Uterus (tissue), 3 donors: ENCODE measurements at regions not wholly inside any gene's neighbourhood (a gene's known extent, or its start where the extent isn't known, plus 50 kb on each side); places are given as distances from the start of the nearest gene placed in this dataset.
A peak's percentile ranks its signal among the peaks of the same experiment; 100 is the strongest.

Source experiments
- DNase-seq, 2 donors: peaks; one replicate each; pipeline ENCODE4 v3.0.0-alpha.2; 2019 to 2020
- H3K27ac ChIP-seq, 2 donors: fragments of 200-600 bp; sonication (generic); 1 replicate in 1 of 2; 2 replicates in 1 of 2; pipeline ENCODE4 v1.5.1; 2016 to 2018
- H3K27me3 ChIP-seq, 2 donors: fragments of 200-600 bp; sonication (generic); one replicate each; pipeline ENCODE4 v1.5.1; 2018 to 2019; ENCODE audit warnings: control low read depth in 1 of 2
- H3K36me3 ChIP-seq, 2 donors: fragments of 200-600 bp; sonication (generic); one replicate each; pipeline ENCODE4 v1.5.1; 2019; ENCODE audit warnings: control low read depth in 1 of 2
- H3K4me1 ChIP-seq, 2 donors: fragments of 200-600 bp; sonication (generic); one replicate each; pipeline ENCODE4 v1.5.1; 2018 to 2019; ENCODE audit warnings: control low read depth in 1 of 2
- H3K4me3 ChIP-seq, 2 donors: fragments of 200-600 bp; sonication (generic); 1 replicate in 1 of 2; 2 replicates in 1 of 2; pipeline ENCODE4 v1.5.1; 2018 to 2019; ENCODE audit warnings: mild to moderate bottlenecking in 1 of 2
- H3K9me3 ChIP-seq, 2 donors: fragments of 200-600 bp; sonication (generic); one replicate each; pipeline ENCODE4 v1.5.1; 2019; ENCODE audit warnings: control low read depth in 1 of 2
- CTCF ChIP-seq, 4 experiments: fragments of 200-600 bp in 2 of 4; fragments of 450-650 bp in 2 of 4; sonication (generic) in 2 of 4; IDR thresholded peaks; one replicate each; pipeline ENCODE4 v1.5.1; 2016 to 2019; ENCODE audit warnings: antibody characterized with exemption in 4 of 4, mild to moderate bottlenecking in 2 of 4, moderate library complexity in 1 of 4
- POLR2A ChIP-seq, 2 donors: fragments of 450-650 bp; IDR thresholded peaks; one replicate each; pipeline ENCODE4 v1.6.1; 2016; ENCODE audit warnings: antibody characterized with exemption in 2 of 2, mild to moderate bottlenecking in 1 of 2, moderate library complexity in 1 of 2
- intact Hi-C: fragments of 100-400 bp; cut with DNase I; formaldehyde crosslinking; loops from one replicate; pipeline ENCODE4 v1.15.1; 2023; ENCODE audit warnings: low total_unique reads
- donor health status: DM: yes; HTN: yes; CAD: no.

- Histone ChIP-seq H3K4me1 (no peaks in the 10 kb centered on the region), H3K4me3 (no peak overlapping the region), H3K9me3 (no peaks in the 10 kb centered on the region), H3K36me3 (no peaks in the 10 kb centered on the region), H3K27me3 (no peaks in the 10 kb centered on the region), H3K27ac (no peak overlapping the region)
- intact Hi-C loops, result no loop called here
- TF ChIP-seq POLR2A (IDR thresholded peaks at IDR 0.05) (no peak), CTCF (IDR thresholded peaks at IDR 0.05) (no peak)
- DNase-seq, result no peak
Observed at GRCh38 chr2:100726866-100727265, 93.1 kb upstream of the NPAS2 start.

GRCh38 chr2:100730290-100730868, 89.6 kb upstream of the NPAS2 start:
- intact Hi-C loops, result no loop called here
- Histone ChIP-seq H3K9me3 (no peaks in the 10 kb centered on the region), H3K36me3 (no peaks in the 10 kb centered on the region), H3K4me1 (no peaks in the 10 kb centered on the region), H3K4me3 (no peak overlapping the region), H3K27me3 (no peaks in the 10 kb centered on the region), H3K27ac (no peak overlapping the region)
- TF ChIP-seq POLR2A (IDR thresholded peaks at IDR 0.05) (no peak), CTCF (IDR thresholded peaks at IDR 0.05) (peak; percentile 33 to 58 (median 44))
- peak in 1 of 2 donors; percentile 48 for DNase-seq

- TF ChIP-seq CTCF (IDR thresholded peaks at IDR 0.05) (no peak), POLR2A (IDR thresholded peaks at IDR 0.05) (no peak)
- H3K4me3 ChIP-seq, result no peak overlapping the region
- H3K27me3 ChIP-seq, result no peaks in the 10 kb centered on the region
- no peak for DNase-seq
- no peaks in the 10 kb centered on the region for H3K36me3 ChIP-seq
- no peaks in the 10 kb centered on the region for H3K4me1 ChIP-seq
- intact Hi-C loops, result no loop called here
- H3K27ac ChIP-seq, result no peak overlapping the region
- no peaks in the 10 kb centered on the region for H3K9me3 ChIP-seq
Observed at GRCh38 chr2:100731535-100731981, 88.4 kb upstream of the NPAS2 start.

GRCh38 chr2:100733391-100734187, 86.3 kb upstream of the NPAS2 start:
- H3K36me3 ChIP-seq, result no peaks in the 10 kb centered on the region
- H3K9me3 ChIP-seq, result no peaks in the 10 kb centered on the region
- peak; percentile 61 to 68 for DNase-seq
- no peaks in the 10 kb centered on the region for H3K4me1 ChIP-seq
- TF ChIP-seq CTCF (IDR thresholded peaks at IDR 0.05), result no peak
- H3K27me3 ChIP-seq, result no peaks in the 10 kb centered on the region
- intact Hi-C loops, result no loop called here
- H3K27ac ChIP-seq, result no peak overlapping the region
- H3K4me3 ChIP-seq, result no peak overlapping the region

- no peak overlapping the region for H3K4me3 ChIP-seq
- no peaks in the 10 kb centered on the region for H3K9me3 ChIP-seq
- H3K36me3 ChIP-seq, result no peaks in the 10 kb centered on the region
- no peak overlapping the region for H3K27ac ChIP-seq
- no peaks in the 10 kb centered on the region for H3K4me1 ChIP-seq
- intact Hi-C loops, result no loop called here
- TF ChIP-seq POLR2A (IDR thresholded peaks at IDR 0.05) (no peak), CTCF (IDR thresholded peaks at IDR 0.05) (no peak)
- H3K27me3 ChIP-seq, result no peaks in the 10 kb centered on the region
- DNase-seq, result no peak
Observed at GRCh38 chr2:100736121-100736915, 83.6 kb upstream of the NPAS2 start.
